ENCODE measurements at regions not wholly inside any gene's neighbourhood (a gene's known extent, or its start where the extent isn't known, plus 50 kb on each side); places are given as distances from the start of the nearest gene placed in this dataset.

GRCh38 chr20:7199861-7200260 lies 432.4 kb downstream of the BMP2 start:
- Histone ChIP-seq H4K20me1 (ENCODE audit: control insufficient read depth, insufficient read depth, low read length, poor library complexity, severe bottlenecking) (no peaks in the 10 kb centered on the region), H3K4me3 (ENCODE audit: control extremely low read depth in 1 of 5, extremely low read depth in 1 of 5, insufficient read depth in 1 of 5, low read depth in 2 of 5, low read length in 4 of 5) (no peak overlapping the region), H3K4me1 (ENCODE audit: control insufficient read depth in 2 of 2, insufficient read depth in 2 of 2, low read length in 2 of 2) (no peaks in the 10 kb centered on the region), H3K9me3 (ENCODE audit: control extremely low read depth in 1 of 3, control insufficient read depth in 2 of 3, insufficient read depth in 1 of 3, low read length in 2 of 3) (no peaks in the 10 kb centered on the region), H3K4me2 (replicated peaks; ENCODE audit: low read depth, low read length, poor library complexity, severe bottlenecking) (no peak overlapping the region), H3K36me3 (replicated peaks in 1 of 2; ENCODE audit: control extremely low read depth in 1 of 2, control insufficient read depth in 1 of 2, extremely low read depth in 1 of 2, insufficient read depth in 2 of 2, low read length in 1 of 2) (no peaks in the 10 kb centered on the region), H3K27ac (ENCODE audit: low read length in 2 of 2) (no peak overlapping the region), H3K27me3 (replicated peaks in 1 of 4; ENCODE audit: control extremely low read depth in 1 of 4, control insufficient read depth in 3 of 4, insufficient read depth in 4 of 4, low read length in 3 of 4) (no peaks in the 10 kb centered on the region), H3K9ac (ENCODE audit: low read length) (no peak overlapping the region), H2AFZ (ENCODE audit: insufficient read depth, low read depth, low read length, poor library complexity, severe bottlenecking) (no peak overlapping the region), H3K79me2 (ENCODE audit: control insufficient read depth, insufficient read depth, low read length) (no peaks in the 10 kb centered on the region)
- Mint-ChIP-seq H3K27ac (no peak overlapping the region), H3K9me3 (ENCODE audit: insufficient read depth) (no peaks in the 10 kb centered on the region), H3K27me3 (no peaks in the 10 kb centered on the region), H3K4me3 (no peak overlapping the region), H3K4me1 (no peaks in the 10 kb centered on the region)
- WGBS (ENCODE audit: insufficient coverage) = no CpG with 5 or more reads among the region's 2 CpGs
- ChIA-PET CTCF (no interaction called here), POLR2A (no interaction called here)
- TF ChIP-seq EZH2 (IDR thresholded peaks at IDR 0.05; ENCODE audit: borderline replicate concordance, insufficient read depth, low read depth, low read length, poor library complexity, severe bottlenecking) = no peak
- no peak for TF ChIP-seq CTCF (IDR thresholded peaks at IDR 0.05)
- intact Hi-C loops (cut with micrococcal nuclease) = no loop called here
- ATAC-seq (ENCODE audit: low read depth) (no peak), DNase-seq (no peak)

GRCh38 chr20:7207186-7207798 lies 439.8 kb downstream of the BMP2 start:
- intact Hi-C loops (cut with micrococcal nuclease) = no loop called here
- H3K79me2 ChIP-seq (ENCODE audit: control insufficient read depth, insufficient read depth, low read length) = no peaks in the 10 kb centered on the region
- no peak overlapping the region for H2AFZ ChIP-seq (ENCODE audit: insufficient read depth, low read depth, low read length, poor library complexity, severe bottlenecking)
- no peaks in the 10 kb centered on the region for H3K4me1 Mint-ChIP-seq
- CTCF ChIA-PET = no interaction called here
- peaks cover 14% of the 10 kb centered on the region for H3K9me3 Mint-ChIP-seq (ENCODE audit: insufficient read depth)
- POLR2A ChIA-PET = no interaction called here
- H4K20me1 ChIP-seq (ENCODE audit: control insufficient read depth, insufficient read depth, low read length, poor library complexity, severe bottlenecking) = no peaks in the 10 kb centered on the region
- H3K27ac Mint-ChIP-seq = no peak overlapping the region
- no peaks in the 10 kb centered on the region for H3K27me3 ChIP-seq (replicated peaks in 1 of 4; ENCODE audit: control extremely low read depth in 1 of 4, control insufficient read depth in 3 of 4, insufficient read depth in 4 of 4, low read length in 3 of 4)
- DNase-seq = no peak
- no peak overlapping the region for H3K4me3 ChIP-seq (ENCODE audit: control extremely low read depth in 1 of 5, extremely low read depth in 1 of 5, insufficient read depth in 1 of 5, low read depth in 2 of 5, low read length in 4 of 5)
- peaks cover 0 to 3% (median 0%) of the 10 kb centered on the region in 3 donors for H3K9me3 ChIP-seq (ENCODE audit: control extremely low read depth in 1 of 3, control insufficient read depth in 2 of 3, insufficient read depth in 1 of 3, low read length in 2 of 3)
- ATAC-seq (ENCODE audit: low read depth) = no peak
- TF ChIP-seq EZH2 (IDR thresholded peaks at IDR 0.05; ENCODE audit: borderline replicate concordance, insufficient read depth, low read depth, low read length, poor library complexity, severe bottlenecking) = no peak
- no peak for TF ChIP-seq CTCF (IDR thresholded peaks at IDR 0.05)
- WGBS (ENCODE audit: insufficient coverage) = 87% methylated on average over 4 of the region's 6 CpGs
- no peak overlapping the region for H3K27ac ChIP-seq (ENCODE audit: low read length in 2 of 2)
- H3K4me1 ChIP-seq (ENCODE audit: control insufficient read depth in 2 of 2, insufficient read depth in 2 of 2, low read length in 2 of 2) = no peaks in the 10 kb centered on the region
- H3K4me3 Mint-ChIP-seq = no peak overlapping the region
- no peak overlapping the region for H3K9ac ChIP-seq (ENCODE audit: low read length)
- no peaks in the 10 kb centered on the region for H3K27me3 Mint-ChIP-seq
- no peak overlapping the region for H3K4me2 ChIP-seq (replicated peaks; ENCODE audit: low read depth, low read length, poor library complexity, severe bottlenecking)
- H3K36me3 ChIP-seq (replicated peaks in 1 of 2; ENCODE audit: control extremely low read depth in 1 of 2, control insufficient read depth in 1 of 2, extremely low read depth in 1 of 2, insufficient read depth in 2 of 2, low read length in 1 of 2) = no peaks in the 10 kb centered on the region

Data from B cell (primary cell).